ENCODE measurements at regions not wholly inside any gene's neighbourhood (a gene's known extent, or its start where the extent isn't known, plus 50 kb on each side); places are given as distances from the start of the nearest gene placed in this dataset.
A peak's percentile ranks its signal among the peaks of the same experiment; 100 is the strongest.
"Not testable (repeated sequence)": the region's sequence is repeated elsewhere in the genome, so short reads cannot be mapped to it uniquely, and the experiment has no call there.

DNA sequence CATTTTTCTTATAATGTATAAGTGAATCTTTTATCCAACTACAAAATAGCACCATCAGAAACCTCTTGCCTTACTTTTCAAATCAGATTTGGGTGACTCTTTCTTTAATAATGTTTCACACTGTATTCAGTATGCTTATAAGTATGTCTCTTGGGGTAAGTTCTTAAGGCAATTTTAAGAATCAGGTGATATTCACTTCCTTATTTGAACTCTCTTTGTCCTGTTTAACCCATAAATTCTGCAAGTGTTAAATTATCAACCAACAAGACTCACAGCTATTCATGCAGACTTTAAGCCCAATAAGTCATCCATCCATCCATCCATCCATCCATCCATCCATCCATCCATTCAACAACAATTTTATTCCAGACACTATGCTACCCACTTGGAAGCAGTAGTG is 142.7 kb upstream of the FBXL17 start:
- DNase-seq: no peak

DNA sequence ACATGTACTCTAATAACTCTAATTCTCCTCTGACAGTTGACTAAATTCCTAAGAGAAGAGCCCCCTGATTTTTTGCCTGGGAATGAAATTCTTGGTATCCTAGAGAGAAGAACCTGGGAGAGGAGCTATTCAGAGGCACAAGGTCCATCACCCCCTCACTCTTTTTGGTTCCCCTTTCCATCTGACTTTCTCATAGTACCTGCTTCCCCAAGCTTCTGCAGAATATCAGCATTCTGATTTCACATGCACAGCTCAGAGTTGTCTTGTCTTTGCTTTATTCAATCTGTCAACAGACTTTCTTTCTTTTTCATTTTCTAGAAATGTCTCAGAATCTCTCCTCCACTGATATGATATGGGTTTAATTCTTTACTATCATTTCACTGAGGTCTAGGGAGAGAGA is 141.5 kb upstream of the FBXL17 start:
- no peak for DNase-seq

DNA sequence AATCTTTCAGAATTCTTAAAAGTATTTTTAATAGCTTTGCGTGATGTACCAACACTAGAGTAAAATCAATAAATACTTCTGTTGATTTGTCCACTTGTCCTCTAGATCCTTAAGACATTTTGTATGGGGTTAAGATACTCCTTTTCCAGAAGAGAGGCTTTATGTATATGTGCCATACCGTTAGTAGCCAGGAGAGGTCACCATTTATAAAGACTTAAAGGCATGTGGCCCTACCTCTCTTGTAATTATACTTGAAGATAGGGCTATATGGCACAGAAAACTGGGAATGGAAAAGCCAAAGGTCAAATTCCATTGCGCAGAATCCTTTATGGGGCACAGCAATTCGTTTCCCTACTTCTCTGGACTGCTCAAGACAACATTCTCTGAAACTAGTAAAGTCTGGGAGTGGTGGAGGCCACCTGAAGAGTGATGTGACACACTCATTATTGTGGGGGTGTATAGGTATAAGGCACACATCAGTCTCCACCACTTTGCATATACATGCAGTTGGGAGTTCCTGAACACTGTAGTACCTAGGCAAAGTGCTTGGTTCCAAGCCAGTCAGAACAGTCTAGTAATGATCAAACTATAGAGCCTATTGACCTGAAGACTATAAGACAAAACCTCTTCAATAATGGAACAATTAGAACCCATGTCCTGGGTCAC is 140.1 kb upstream of the FBXL17 start:
- DNase-seq: peak; percentile 6

DNA sequence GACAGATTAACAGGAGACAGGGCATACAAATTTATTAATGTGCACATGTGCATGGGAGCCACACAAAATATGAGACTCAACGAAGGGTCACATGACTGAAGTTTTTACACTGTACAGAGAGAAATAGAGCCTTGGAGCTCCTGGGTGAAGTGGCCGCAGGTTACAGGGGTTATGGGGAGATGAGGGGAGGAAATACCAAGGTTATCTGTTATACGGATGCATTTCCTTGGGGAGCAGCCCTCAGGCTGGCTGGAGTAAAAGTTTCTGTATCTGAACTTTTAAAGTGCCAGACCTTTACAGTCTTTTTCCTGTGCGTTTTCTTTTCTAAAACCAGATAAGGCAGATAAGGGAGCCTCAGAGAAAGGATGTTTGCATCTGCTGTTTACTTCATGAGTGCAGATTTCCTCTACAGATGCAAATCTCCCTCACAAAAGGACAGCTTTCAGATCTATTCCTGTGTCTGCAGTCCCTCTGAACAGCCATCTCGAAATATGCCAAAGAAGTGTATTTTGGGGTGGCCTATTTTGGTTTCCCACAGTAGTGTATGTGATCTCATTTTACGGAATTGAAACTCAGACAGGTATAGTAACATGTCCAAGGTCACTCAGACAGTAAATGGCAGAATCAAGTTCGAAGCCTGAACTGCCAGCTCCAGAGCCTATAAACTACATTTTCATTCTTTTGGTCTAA is 139.3 kb upstream of the FBXL17 start:
- DNase-seq: no peak

DNA sequence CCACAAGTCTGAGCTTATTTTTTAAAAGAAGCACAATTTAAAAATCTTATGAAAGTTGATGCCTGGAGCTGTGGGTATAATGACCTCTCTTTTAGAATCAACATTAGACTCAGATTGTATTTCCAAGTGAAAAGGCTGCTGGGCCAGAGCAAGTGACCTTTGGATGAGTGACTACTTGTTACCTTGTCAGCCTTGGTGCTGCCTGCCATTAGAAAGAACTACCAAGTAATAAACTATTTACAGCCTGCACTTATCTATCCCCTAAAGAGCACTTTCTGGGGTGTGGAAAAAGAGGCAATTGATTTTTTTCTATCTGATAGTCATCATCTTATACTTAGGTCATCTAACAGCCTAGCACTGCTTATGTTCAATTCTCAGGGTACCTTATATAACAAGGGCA is 134.9 kb upstream of the FBXL17 start:
- DNase-seq: no peak

DNA sequence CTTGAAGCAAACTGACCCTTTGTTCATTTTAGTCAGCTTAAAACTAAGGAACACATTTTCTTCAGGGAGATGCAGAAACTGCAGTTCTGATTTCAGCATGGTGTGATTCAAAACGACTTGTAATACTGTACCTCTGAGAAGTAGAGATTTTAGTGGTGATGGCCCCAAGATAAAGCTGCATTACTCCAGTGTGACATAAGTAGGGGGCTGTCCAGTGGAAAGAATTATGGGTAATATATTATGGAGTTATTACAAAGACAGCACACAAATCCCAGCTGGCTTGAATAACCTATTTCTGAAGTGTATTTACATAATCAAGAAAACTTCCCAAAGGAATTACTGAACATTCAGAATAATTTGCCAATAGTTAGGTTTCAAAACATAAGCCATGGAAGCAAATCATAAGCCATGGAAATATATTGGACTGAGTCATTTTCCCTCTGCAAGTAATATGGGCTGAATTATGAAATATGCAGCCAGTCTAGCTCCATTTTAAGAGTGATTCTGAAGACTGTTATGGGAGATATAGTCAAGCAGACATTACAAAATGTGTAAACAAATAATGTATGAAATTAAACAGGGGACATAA is 133.7 kb upstream of the FBXL17 start:
- DNase-seq: no peak

DNA sequence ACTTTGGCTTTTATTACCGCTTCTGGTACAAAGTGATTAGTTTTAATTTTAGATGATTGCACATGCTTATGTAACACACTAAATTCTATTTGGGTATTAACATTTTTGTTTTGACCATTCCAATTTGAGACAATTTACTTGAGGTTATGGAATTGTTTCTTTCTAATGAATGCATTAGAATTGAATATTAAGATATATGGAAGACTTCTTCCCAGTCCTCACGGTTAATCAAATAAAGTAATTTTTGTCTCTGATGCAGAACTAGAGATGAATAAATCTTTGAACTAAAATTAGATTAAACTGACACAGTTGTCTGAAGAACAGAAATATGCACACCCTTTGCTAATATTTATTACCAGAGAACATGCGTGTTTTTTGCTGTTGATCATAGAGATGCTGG is 127.1 kb upstream of the FBXL17 start:
- no peak for DNase-seq

DNA sequence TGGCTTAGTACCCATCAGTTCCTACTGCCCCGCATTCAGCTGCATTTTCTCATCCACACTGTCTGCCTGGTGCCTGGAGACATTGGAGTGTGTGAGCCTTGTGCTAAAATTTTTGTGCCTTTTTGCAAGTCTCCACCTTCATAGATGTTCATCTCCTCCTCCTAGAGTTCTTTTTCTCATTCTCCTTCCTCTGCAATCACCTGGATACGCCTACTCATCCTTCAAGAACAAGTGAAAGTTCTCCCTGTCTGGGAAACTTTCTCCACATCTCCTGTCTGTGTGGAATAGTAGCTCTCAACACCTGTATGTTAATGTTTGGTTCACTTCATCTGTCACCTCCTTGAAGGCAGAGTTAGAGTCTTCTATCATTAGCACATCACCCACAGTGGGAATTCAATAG is 125.7 kb upstream of the FBXL17 start:
- no peak for DNase-seq

DNA sequence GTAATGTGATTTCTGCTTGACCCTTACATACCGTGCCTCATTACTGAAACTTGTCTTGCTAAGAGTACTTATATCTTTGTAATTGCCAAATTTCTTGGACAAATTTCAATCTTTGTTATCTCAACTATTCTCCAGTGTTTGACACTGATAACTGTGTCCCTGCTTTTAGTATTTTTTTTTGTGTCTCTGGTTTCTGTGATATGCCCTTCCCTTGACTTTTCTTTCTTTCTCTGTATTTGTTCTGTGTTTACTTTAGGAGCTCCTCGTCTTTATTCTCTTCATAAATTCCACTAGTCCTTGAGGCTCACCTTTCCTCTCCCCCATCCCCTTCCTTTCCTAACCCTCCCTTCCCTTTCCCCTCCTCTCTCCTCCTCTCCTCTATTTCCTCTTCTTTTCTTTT is 123.7 kb upstream of the FBXL17 start:
- DNase-seq: no peak

DNA sequence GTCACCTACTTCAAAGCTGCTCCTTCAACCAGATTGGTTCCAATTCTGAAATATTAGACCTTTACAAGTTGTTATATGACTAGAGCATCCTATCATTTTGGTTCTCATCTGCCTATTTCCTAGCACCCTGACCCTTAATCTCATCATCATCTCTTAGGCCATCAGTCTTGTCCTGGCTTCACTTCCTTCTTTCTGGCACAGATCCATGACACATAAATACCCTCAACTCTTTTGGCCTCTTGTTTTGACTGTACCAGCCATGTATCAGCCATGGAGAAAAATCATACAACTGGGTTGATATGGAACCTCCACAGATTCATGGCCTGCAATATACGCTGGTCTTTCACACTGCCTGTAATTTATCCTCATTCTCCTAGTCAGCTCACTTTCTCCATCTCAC is 123.1 kb upstream of the FBXL17 start:
- DNase-seq: no peak

DNA sequence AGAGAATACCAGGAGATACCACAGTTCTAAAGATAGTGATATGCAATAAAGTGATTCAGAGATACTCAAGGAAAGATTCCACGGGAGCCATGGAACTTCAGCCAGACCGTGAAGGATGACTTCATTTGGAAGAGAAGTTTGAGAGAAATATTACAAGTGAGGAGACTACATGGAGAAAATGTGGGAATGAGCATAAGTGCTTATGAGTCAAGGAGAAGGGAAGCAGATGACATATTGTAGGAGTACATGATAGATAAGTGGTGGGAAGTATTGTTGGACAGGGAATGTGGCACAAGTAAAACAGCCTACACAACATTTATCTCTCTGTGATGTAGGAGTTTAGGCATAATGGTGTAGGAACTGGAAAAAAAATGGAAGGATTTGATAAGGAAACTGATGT is 122.1 kb upstream of the FBXL17 start:
- DNase-seq: no peak

DNA sequence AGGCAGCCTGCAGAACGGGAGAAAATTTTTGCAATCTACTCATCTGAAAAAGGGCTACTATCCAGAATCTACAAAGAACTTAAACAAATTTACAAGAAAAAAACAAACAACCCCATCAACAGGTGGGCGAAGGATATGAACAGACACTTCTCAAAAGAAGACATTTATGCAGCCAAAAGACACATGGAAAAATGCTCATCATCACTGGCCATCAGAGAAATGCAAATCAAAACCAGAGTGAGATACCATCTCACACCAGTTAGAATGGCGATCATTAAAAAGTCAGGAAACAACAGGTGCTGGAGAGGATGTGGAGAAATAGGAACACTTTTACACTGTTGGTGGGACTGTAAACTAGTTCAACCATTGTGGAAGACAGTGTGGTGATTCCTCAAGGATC is 113.7 kb upstream of the FBXL17 start:
- DNase-seq: not testable (repeated sequence)

DNA sequence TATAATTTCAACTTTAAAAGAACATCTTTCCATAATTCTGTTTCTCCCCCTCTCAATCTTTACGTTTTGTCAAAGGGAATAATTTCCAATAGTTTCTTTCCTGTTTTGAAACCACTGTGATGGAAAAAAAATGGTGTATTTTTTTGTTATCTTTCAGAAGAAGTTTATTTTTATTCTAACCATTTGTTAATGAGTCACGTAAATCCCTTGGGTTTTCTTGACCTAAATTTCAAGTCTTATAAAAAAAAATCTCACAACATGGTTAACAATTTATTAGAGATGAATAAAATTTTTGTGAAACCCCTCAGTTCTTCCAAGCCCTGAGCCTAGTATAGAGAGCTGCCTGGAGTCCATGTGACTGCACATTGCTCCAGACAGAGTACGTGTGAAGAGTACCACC is 106.1 kb upstream of the FBXL17 start:
- no peak for DNase-seq

DNA sequence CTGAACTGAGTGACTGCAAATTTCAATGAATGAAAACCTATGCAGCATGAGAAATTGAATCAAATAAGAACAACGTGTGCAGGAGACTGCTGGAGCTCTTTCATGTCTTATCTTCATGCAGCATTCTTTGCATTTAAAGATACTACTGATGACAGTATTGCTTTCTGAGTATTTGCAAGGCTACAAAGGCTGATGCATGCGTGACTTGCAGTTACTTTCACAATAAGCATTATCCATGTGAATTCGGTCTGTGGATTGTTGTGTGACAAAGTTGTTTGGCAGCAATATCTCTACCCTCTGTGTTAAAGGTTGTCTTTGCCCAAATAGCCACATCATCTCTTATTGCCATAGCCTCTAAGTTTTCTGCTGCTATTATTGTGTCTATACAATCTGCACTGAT is 102.1 kb upstream of the FBXL17 start:
- no peak for DNase-seq

DNA sequence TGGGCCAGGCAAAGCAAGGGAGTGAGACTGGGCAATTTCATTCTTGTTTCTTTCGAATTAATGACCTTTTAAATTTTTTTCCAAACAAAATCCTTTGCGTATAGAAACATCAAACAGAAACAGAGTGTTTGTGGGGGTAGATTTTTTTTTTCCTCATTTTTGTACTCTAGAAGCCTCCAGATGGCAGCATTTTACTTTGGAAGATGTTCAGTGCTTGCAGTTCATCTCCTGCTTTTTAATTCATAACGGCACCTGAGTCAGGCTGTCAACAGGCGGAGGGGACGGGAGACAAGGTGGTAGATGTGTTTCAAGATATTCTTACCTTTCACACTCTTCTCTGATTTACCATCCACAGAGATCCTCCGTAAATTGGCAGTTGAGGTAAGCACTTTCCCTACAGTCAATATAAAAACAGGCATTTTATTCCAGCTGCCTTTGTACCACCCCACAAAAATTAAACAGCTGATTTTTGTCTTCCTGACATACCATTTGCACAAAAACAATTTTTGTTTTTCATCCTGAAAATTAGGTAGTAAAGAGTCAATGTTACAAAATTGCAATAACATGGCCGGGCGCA is 99.5 kb upstream of the FBXL17 start:
- no peak for DNase-seq

DNA sequence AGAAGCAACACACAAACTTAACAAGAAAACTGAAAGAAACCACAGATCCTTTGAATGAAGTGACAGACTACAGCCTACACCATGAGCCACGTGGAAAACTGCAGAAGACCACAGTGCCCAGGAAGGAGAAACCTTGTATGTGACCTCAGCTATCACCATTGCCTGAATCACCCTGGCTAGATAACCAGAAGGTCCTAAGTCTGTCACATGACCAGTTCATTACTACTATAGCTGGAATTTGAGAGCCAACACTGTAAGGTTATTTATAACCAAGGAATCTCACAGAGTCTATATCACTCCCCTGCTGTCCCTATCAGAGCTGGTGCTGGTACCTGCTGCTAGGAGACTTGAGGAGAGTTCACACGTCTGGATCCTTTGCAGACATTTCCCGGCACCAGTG is 90.3 kb upstream of the FBXL17 start:
- DNase-seq: no peak

DNA sequence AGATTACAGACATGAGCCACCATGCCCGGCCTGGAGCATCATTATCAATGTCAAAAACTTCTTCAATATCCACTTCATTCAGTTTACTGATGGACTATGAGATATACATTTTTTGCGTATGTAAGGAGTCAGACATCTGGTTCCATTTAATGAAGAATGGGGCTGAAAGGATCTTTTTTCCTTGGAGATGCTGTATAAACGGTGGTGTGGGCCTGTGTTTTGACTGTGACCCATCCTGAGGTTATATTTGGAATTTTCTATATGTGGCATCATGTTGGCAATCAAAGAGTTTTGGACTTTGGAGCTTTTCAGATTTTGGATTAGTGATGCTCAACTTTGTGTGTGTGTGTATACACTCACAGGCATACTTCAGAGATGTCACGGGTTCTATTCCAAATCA is 85.7 kb upstream of the FBXL17 start:
- DNase-seq: no peak

DNA sequence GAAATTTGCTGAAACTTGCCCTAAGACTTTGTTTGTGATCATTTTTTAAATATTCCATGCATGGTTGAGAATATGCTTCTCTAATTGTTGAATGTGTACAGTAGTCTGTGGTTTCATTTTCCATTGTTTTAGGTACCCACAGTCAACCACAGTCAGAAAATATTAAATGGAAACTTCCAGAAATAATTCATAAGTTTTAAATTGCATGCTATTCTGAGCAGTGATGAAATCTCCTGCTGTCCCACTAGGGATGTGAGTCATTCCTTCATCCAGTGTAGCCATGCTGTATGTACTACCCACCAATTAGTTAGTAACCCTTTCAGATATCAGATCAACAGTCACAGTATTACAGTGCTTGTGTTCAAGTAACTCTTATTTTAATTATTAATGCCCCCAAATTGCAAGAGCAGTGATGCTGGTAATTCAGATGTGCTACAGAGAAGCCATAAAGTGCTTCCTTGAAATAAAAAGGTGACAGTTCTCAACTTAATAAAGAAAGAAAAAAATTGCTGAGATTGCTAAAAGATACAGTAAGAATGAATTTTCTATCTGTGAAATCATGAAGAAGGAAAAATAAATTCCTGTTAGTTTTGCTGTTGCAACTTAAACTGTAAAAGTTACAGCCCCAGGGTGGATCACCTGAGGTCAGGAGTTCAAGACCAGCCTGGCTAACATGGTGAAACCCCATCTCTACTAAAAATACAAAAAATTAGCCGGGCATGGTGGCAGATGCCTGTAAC is 79.9 kb upstream of the FBXL17 start:
- DNase-seq: no peak

DNA sequence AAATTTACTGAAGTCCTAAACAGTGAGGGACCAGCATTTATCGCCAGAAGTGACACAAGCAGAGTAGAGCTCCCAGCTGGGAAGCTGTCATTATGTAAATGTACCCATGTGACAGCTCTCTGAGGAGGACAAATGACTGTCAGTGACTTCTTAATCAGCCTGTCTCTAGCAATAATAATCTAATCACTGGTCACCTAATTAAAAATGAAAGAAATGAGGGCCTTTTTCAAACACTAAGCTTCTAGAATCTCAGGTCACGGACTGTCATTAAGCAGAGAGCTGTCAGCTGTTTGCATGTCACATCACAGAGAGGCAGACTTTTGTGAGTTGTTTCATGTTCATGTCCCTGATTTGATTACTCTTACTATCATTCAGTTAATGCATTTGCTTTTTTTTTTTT is 77.9 kb upstream of the FBXL17 start:
- DNase-seq: no peak

DNA sequence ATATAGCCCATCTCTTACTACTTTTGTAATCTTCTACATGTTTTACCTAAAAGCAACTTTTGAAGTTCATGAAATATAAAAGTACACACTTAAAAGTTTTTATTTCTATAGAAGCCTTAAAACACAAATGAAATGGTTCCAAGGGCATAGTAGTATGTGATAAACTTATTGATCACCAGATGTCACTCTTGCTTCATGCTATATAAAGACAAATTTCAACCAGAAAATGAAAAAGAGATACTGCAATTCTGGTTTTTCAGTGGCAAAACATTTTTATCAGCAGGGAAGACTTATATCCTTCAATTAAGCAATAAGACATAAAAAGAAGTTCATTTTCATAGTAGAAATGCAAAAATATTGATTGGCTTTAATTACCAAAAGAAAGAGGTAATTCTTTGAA is 69.4 kb upstream of the FBXL17 start:
- no peak for DNase-seq

DNA sequence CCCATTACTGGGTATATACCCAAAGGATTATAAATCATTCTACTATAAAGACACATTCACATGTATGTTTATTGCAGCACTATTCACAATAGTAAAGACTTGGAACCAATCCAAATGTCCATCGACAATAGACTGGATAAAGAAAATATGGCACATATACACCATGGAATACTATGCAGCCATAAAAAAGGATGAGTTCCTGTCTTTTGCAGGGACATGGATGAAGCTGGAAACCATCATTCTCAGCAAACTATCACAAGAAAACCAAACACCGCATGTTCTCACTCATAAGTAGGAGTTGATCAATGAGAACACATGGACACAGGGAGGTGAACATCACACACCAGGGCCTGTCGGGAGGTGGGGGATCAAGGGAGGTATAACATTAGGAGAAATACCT is 62.2 kb upstream of the FBXL17 start:
- DNase-seq: not testable (repeated sequence)

DNA sequence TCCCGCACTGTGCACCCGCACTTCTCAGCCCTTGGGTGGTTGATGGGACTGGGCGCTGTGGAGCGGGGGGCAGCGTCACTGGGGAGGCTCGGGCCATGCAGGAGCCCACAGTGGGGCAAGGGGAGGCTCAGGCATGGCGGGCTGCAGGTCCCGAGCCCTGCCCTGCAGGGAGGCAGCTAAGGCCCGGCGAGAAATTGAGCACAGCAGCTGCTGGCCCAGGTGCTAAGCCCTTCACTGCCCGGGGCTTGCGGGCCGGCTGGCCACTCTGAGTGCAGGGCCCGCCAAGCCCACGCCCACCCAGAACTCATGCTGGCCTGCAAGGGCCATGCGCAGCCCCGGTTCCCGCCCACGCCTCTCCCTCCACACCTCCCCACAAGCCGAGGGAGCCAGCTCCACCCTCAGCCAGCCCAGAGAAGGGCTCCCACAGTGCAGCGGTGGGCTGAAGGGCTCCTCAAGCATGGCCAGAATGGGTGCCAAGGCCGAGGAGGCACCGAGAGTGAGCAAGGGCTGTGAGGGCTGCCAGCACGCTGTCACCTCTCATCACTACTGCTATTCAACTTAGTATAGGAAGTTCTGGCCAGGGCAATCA is 60.3 kb upstream of the FBXL17 start:
- not testable (repeated sequence) for DNase-seq

DNA sequence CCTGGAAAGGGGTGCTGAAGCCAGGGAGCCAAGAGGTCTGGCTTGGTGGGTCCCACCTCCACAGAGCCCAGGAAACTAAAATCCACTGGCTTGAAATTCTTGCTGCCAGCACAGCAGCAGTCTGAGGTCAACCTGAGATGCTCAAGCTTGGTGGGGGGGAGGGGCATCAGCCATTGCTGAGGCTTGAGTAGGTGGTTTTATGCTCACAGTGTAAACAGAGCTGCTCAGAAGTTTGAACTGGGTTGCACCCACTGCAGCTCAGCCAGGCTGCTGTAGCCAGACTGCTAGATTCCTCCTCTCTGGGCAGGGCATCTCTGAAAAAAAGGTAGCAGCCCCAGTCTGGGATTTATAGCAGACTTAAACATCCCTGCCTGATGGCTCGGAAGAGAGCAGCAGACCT is 55.5 kb upstream of the FBXL17 start:
- DNase-seq: peak; percentile 4

Data from NCI-H510A (cell line).